Suppressor macrophage treated with lipopolysaccharide for 1 hour (primary cell): ENCODE measurements at regions not wholly inside any gene's neighbourhood (a gene's known extent, or its start where the extent isn't known, plus 50 kb on each side); places are given as distances from the start of the nearest gene placed in this dataset.
A peak's percentile ranks its signal among the peaks of the same experiment; 100 is the strongest.

Experiments used
- DNase-seq, 3 donors: peaks; one replicate each; pipeline ENCODE4 v3.0.0-alpha.2; 2020 to 2022

- no peak for DNase-seq
These were observed 528.6 kb upstream of the ID2 start for GRCh38 chr2:8153258-8153718.

DNA sequence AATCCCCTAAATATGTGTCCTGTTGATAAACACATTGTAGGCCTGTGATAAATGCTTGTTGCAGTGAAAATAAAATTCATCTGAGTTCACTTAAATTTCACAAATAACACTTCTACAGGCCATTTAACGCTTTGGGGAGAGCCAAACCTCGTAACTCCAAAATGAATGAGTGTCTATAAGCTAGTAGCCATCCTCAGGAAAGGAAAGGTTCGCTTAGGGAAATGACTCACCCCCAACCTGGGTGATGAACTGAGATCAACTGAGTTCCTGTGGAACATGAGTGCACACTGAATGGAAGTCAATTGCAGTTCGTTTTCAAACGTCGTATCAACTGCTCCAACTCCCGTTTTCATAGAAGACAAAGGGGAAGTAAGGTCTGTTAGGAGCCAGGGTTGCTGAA, 527.6 kb upstream of the ID2 start:
- DNase-seq: no peak

DNA sequence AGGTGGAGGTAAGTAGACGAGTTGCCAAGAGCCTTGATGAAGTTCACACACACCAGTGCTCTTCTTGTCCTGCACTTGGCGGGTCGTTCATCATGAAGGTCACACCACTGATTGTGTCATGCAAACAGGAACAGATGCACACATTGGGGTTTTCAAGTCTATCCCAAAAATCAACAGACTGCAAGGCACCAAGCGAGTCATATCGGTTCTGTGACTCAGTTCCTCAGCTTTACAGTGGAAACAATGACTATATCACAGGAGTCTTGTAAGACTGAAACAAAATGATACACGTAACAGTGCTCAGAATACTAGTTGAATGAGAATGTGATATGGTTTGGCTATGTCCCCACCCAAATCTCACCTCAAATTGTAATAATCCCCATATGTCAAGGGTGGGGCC, 526.9 kb upstream of the ID2 start:
- peak; percentile 40 to 78 (median 66) for DNase-seq

DNA sequence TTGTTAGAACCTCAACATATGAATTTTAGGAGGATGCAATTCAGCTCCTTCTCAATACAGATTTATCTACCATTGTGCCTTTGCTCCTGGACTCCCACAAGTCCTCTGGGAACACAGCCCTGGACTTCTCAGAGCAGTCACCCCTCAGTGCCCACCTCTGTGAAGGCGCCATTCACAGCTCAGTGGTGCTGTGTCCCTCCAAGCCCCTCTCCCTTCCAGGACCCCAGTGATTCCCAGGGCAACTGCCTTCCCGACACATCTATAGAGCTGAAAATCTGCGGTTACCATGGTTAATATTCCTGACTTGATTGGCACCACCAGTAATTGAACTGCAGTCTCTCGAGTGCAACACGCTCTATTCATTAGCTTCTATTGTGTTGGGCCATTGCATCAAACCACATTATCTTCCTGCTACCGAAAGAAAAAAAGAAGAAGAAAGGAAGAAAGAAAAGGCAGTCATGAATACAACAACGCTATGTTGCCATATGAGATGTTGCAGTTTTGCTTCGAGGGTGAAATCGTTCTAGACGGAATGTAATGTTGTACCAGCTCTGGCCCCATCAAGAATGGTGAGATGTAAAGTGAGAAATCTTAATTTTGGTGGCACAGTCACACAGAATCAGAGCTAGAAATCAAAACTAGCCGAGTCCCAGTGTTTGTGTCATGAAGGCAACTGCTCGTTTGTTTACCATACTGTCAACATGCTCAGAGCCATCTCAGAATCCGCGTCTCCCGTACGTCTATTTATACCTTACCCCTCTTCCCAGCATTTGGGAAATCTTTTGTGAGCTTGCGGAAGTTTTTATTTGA, 524.0 kb upstream of the ID2 start:
- no peak for DNase-seq

GRCh38 chr2:8158711-8159110, 523.1 kb upstream of the ID2 start:
- DNase-seq: no peak

DNA sequence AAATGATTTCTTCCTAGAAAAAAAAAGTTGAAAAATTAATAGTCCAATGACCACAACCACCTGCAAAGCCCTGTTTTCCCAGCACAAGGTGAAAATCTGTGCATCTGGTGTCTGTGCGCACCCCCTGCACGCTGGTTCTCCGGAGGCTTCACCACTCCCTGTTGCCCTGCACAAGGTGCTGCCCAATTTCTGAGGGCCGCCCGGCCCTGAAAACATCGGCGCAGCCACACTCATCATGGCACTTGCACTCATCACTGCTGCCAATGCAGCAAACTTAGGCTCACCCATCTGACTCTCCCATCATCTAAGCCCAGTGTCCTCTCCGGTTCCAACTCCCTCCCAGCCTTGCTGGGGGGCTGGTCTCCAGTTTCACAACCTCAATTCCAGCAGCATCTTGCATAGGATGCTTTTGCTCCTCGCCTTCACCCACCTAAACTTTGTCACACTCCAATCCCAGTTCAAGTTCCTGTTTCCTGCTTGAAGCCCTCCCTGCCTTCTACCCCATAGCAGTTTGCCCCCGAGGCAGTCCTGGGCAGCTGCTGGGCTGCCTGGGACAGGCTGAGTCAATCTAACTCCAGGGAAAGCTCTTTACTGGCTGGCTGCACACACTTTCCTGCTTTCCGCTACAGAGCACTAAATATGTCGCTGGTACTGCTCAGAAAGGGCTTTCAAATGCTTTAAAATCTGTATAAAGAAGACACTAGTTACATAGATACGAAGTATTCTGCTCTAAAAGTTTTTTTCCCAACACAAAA, 522.5 kb upstream of the ID2 start:
- no peak for DNase-seq

DNA sequence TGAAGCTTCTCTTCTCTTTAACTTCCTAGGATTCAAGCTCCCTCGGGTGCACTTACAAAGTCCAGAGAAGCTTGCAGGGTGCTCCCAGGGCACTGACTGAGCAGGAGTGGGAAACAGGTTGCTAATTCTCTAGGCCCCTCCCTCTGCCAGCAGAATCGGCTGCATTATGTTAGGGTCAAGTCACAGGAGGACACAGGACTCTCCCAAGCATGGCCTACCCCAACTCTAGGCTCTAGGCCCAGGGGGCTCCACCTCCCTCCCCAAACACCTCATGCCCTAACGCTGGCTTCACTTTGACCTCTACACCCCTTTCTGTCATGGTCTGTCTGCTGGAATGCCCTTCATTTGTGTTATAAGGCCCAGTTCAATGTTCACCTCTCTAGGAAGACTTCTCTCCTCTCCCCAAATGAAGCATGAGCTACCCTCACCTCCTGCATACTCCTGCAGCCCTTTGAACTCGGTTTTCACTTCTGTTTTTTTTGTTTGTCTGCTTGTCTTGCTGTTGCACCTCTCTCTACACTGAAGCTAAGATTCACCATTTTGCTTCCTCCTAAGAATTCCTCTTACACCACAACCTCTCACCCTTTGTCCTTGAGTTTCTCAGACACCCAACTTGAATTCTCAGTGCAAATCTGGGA, 521.8 kb upstream of the ID2 start:
- no peak for DNase-seq

- no peak for DNase-seq
These were observed 520.9 kb upstream of the ID2 start for GRCh38 chr2:8160959-8161358.

GRCh38 chr2:8162552-8162951, 519.3 kb upstream of the ID2 start:
- DNase-seq: no peak

DNA sequence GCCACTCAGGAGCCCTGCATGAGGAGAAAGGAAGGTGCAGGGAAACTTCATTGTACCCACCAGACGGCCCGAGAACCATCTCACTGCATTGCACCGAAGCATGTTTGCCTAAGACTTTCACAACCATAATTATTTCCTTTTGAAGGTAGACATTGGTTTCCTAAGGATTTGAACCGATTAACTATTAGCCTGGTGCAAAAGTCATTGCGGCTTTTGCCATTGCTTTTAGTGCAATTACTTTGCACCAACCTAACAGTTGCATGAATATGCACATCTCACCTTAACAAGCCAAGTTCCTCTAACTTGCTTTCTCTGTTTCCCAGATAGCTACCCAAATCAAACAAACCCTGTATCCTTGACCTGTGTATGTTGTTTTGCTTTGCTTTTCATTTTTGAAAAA, 516.3 kb upstream of the ID2 start:
- DNase-seq: no peak

DNA sequence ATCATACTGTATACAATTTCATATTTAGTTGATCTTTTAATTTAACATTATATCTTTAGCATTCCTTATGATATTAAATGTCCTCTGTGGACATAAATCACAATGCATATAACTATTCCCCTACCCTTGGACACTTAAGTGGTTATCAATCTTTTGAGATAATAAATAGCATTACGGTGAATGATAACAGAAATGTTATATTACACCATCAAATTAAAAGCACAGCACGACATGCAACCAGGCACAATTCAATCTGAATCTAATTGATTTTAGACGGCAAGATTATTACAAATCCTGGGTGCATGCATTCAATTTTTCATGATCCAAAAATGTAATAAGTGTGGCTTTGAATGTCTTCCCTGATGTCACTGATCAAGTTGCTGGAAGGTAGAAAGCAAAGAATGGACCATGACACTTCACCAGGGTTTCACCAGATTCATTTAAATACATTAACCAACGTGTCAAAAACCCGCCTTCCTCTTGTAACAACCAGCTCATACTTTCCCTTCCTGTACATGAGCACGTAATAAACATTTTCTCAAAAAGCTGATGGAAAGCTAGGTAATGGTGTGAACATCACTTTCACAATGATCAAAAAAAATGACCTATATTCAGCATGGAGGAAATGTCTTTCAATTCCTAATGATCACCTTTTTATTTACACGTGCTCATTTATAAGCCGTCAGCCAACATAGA, 513.7 kb upstream of the ID2 start:
- DNase-seq: no peak

DNA sequence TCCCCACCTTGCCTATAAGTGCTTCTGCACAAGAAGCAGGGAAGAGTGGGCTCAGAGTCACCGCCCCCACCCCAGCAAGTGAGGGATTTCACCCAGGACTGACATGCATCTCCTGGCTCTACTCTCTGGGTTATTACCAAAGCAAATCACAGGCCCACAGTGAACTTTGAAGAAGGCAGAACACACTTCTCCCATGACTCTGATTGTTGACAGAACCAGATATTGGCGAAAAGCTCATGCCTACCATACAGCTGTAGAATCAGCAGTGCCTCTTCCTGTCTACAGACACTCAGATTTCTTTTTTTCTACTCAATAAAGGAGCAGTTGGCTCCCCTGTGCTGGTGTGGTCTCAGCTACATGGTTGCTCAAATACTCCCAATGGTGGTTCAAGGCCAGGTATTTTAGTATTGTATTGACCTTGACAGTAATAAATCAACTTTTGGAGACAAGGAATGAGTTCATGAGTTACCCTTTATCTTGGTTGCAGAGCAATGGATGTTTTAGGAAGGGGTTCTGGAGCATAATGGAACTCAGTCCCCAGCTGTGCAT, 512.9 kb upstream of the ID2 start:
- no peak for DNase-seq

GRCh38 chr2:8169443-8169842, 512.4 kb upstream of the ID2 start:
- DNase-seq: no peak

- DNase-seq: no peak
These were observed 511.1 kb upstream of the ID2 start for GRCh38 chr2:8170552-8171327.

DNA sequence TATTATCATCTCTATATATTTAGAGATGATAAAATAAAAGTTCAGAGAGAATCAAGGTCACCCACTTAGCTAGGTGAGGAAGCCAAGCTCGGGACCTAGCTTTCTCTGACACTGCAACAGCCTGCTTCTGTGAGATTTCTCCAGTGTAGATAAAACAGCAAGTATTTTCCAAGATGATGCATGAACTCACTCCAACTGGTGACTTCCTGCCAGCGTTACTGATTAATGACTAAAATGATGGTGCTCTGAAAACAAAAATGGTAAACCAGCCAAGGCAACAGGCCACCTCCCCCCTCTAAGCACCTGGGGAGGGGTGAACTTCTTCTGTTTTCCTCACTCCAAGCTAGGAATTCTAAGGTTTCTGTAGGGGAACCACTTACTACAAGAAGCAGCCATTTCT, 510.2 kb upstream of the ID2 start:
- DNase-seq: no peak

- no peak for DNase-seq
These were observed 509.2 kb upstream of the ID2 start for GRCh38 chr2:8172661-8173060.

DNA sequence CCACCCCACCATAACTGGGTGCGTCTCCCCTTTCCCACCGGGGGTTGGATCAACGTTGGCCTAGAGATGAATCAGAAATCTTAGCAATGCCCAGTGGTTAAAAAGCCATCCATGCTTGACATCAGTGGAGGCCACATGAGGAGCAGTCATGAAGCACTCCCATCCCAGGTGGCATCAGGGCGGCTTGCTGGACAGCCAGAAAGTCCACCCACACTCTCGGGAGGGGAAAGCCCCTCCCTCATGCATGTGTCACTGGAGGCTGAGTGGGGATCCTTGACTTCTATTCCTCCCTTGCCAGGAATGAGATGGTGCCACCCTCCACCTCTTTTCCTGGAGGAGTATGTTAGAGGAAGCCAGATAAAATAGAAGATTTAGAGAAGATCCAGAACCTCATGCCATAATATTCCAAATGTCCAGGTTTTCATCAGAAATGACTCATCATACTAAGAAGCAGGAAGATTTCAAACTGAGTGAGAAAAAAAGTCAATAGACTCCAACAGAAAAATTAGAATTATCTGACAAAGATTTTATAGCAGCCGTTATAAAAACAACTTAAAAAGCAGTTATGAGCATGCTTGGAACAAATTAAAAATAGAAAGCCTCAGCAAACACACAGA, 507.1 kb upstream of the ID2 start:
- peak; percentile 74 to 89 (median 87) for DNase-seq

DNA sequence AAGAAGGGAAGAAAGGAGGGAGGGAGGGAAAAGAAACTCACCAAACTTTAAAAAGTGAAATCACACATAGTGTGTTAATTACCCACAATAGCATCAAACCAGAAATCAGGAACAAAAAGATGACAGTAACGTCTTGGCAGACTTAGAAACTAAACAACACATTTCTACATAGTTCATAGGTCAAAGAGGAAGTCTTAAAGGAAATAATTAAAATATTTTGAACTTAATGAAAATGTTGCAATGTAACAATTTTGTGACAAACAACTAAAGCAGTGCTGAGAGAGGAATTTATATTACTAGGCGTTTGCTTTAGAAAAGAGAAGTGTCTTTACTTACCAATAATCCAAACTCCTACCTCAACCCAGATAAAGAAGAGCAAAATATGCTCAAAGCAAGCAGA, 505.0 kb upstream of the ID2 start:
- DNase-seq: peak; percentile 42 to 79 (median 65)

- peak; percentile 21 to 79 (median 36) for DNase-seq
These were observed 504.3 kb upstream of the ID2 start for GRCh38 chr2:8177566-8177965.

DNA sequence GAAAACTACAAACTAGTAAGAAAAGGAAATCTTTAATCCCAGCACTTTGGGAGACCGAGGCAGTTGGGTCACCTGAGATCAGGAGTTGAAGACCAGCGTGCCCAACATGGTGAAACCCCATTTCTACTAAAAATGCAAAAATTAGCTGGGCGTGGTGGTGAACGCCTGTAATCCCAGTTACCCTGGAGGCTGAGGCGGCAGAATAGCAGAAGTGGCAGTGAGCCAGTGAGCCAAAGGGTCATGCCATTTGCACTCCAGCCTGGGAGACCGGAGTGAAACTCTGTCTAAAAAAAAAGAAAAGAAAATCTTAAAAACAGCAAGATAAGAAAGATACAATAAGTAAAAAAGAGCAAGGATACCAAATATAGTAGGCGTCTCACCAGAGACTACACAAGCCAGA, 502.9 kb upstream of the ID2 start:
- DNase-seq: peak; percentile 64 to 66 (median 64)

GRCh38 chr2:8189316-8189715, 492.5 kb upstream of the ID2 start:
- no peak for DNase-seq

DNA sequence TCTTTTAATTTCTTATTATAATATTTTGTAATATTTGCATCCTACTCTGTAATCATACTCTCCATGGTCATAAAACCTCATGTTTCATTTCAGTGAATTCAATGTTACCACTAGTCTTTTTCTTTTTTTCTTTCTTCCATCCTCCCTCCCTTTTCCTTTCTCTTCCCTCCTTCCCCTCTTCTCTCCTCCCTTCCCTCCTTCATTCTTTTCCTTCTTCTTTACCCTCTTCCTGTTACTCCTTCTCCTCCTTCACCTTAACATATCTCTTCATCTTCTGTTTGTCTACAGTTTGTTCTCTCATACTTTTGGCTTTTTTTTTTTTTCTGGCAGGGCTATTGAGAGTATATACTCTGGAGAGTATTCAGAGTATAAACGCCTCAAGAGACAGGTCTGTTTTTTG, 491.6 kb upstream of the ID2 start:
- DNase-seq: no peak
